H1 (cell line): ENCODE measurements at regions not wholly inside any gene's neighbourhood (a gene's known extent, or its start where the extent isn't known, plus 50 kb on each side); places are given as distances from the start of the nearest gene placed in this dataset.

Experiments
- CTCF ChIA-PET: fragments of 300-600 bp; sonication (Branson Sonifier 250); formaldehyde crosslinking; loops from one replicate; lab custom pipeline; 2021; ENCODE audit not compliant: partially characterized antibody; lab: Charles Lee
- POLR2A ChIA-PET: fragments of 300-600 bp; sonication (Branson Sonifier 250); formaldehyde crosslinking; loops from one replicate; lab custom pipeline; 2021; ENCODE audit warnings: inconsistent platforms; ENCODE audit not compliant: partially characterized antibody; lab: Charles Lee
- DNase-seq, 2 experiments: peaks; one replicate each; pipeline versions ENCODE4 v3.0.0 to v3.0.0-alpha.2; 2010 to 2022; ENCODE audit warnings: low spot score in 2 of 2, low read depth in 1 of 2, mixed read lengths in 1 of 2
- FAIRE-seq: peaks from 2 replicates; lab custom pipeline; 2011; peaks lifted over from hg19 to GRCh38; lab: Jason Lieb, UNC
- H2AFZ ChIP-seq: 2 replicates; pipeline ENCODE4 v1.8.1; 2012; ENCODE audit warnings: low read length, inconsistent platforms
- H2AK5ac ChIP-seq: 2 replicates; pipeline ENCODE4 v1.6.1; 2013; ENCODE audit warnings: low read depth, low read length
- H2BK120ac ChIP-seq: replicated peaks from 2 replicates; pipeline ENCODE3; 2013; ENCODE audit warnings: low read depth, low read length, inconsistent platforms
- H2BK12ac ChIP-seq: 2 replicates; pipeline ENCODE4 v1.6.1; 2013; ENCODE audit warnings: low read depth, low read length
- H2BK15ac ChIP-seq: 2 replicates; pipeline ENCODE4 v1.6.1; 2013; ENCODE audit warnings: low read length
- H2BK20ac ChIP-seq: 2 replicates; pipeline ENCODE4 v1.6.1; 2013; ENCODE audit warnings: low read length
- H2BK5ac ChIP-seq: 2 replicates; pipeline ENCODE4 v1.6.1; 2013; ENCODE audit warnings: low read depth, low read length
- H3K14ac ChIP-seq: 2 replicates; pipeline ENCODE4 v1.6.1; 2013; ENCODE audit warnings: inconsistent platforms; ENCODE audit not compliant: insufficient read length
- H3K18ac ChIP-seq: 2 replicates; pipeline ENCODE4 v1.6.1; 2013; ENCODE audit warnings: low read length; ENCODE audit errors: extremely low read depth
- H3K23ac ChIP-seq: 2 replicates; pipeline ENCODE4 v1.6.1; 2013; ENCODE audit warnings: inconsistent platforms; ENCODE audit not compliant: insufficient read length
- H3K23me2 ChIP-seq: 2 replicates; pipeline ENCODE4 v1.6.1; 2013; ENCODE audit warnings: low read depth, low read length
- H3K27ac ChIP-seq: 2 replicates; pipeline ENCODE4 v1.6.1; 2011; ENCODE audit warnings: low read depth, low read length, inconsistent platforms
- H3K27me3 ChIP-seq, 4 experiments: replicated peaks in 1 of 4; 1 replicate in 1 of 4; 2 replicates in 3 of 4; pipeline versions ENCODE4 v1.6.1 to v1.8.1; 2011 to 2013; ENCODE audit warnings: low read length in 3 of 4, mild to moderate bottlenecking in 3 of 4, inconsistent platforms in 2 of 4, mixed read lengths in 2 of 4, moderate library complexity in 1 of 4; ENCODE audit not compliant: control insufficient read depth in 3 of 4, insufficient read depth in 3 of 4; ENCODE audit errors: extremely low read depth in 1 of 4
- H3K36me3 ChIP-seq, 4 experiments: 2 replicates each; pipeline versions ENCODE4 v1.6.1 to v1.8.1; 2011 to 2013; ENCODE audit warnings: mild to moderate bottlenecking in 4 of 4, low read length in 3 of 4, moderate library complexity in 2 of 4, control low read depth in 1 of 4, inconsistent platforms in 1 of 4; ENCODE audit not compliant: insufficient read depth in 4 of 4, control insufficient read depth in 2 of 4
- H3K4ac ChIP-seq: replicated peaks from 2 replicates; pipeline ENCODE3; 2013; ENCODE audit warnings: low read length, low read depth, mixed read lengths, inconsistent platforms; ENCODE audit not compliant: insufficient read length
- H3K4me1 ChIP-seq, 4 experiments: replicated peaks in 1 of 4; 1 replicate in 1 of 4; 2 replicates in 3 of 4; pipeline versions ENCODE4 v1.6.1 to v1.8.1; 2011 to 2013; ENCODE audit warnings: low read length in 3 of 4, inconsistent platforms in 2 of 4, mixed read lengths in 1 of 4; ENCODE audit not compliant: insufficient read depth in 4 of 4, control insufficient read depth in 3 of 4
- H3K4me2 ChIP-seq, 2 experiments: 2 replicates each; pipeline versions ENCODE4 v1.6.1 to v1.8.1; 2011 to 2013; ENCODE audit warnings: low read depth in 2 of 2, low read length in 2 of 2, control low read depth in 1 of 2, inconsistent platforms in 1 of 2, mild to moderate bottlenecking in 1 of 2; ENCODE audit not compliant: insufficient read depth in 1 of 2
- H3K4me3 ChIP-seq, 4 experiments: fragments of 200-600, 300-600 bp in 1 of 4; sonication (generic), shearing (Covaris generic), sonication (Bioruptor Twin) in 1 of 4; 2 replicates each; pipeline versions ENCODE4 v1.5.1 to v1.8.1; 2011 to 2016; ENCODE audit warnings: low read length in 4 of 4, low read depth in 3 of 4, control low read depth in 2 of 4, inconsistent platforms in 2 of 4, mild to moderate bottlenecking in 2 of 4, mixed read lengths in 1 of 4, moderate library complexity in 1 of 4; ENCODE audit not compliant: insufficient read depth in 2 of 4; ENCODE audit errors: extremely low read depth in 1 of 4
- H3K56ac ChIP-seq: replicated peaks from 2 replicates; pipeline ENCODE3; 2013; ENCODE audit warnings: low read depth, mild to moderate bottlenecking, mixed read lengths, low read length, inconsistent platforms; ENCODE audit not compliant: insufficient read length
- H3K79me1 ChIP-seq: 2 replicates; pipeline ENCODE4 v1.6.1; 2013; ENCODE audit warnings: low read depth, low read length, control low read depth
- H3K79me2 ChIP-seq, 2 experiments: 2 replicates each; pipeline versions ENCODE4 v1.6.1 to v1.8.1; 2012 to 2013; ENCODE audit warnings: low read length in 2 of 2, mild to moderate bottlenecking in 2 of 2, inconsistent platforms in 1 of 2; ENCODE audit not compliant: insufficient read depth in 2 of 2, control insufficient read depth in 1 of 2
- H3K9ac ChIP-seq, 4 experiments: replicated peaks in 1 of 4; 1 replicate in 1 of 4; 2 replicates in 3 of 4; pipeline versions ENCODE4 v1.6.1 to v1.8.1; 2011 to 2013; ENCODE audit warnings: low read depth in 3 of 4, low read length in 3 of 4, control low read depth in 2 of 4, mild to moderate bottlenecking in 2 of 4, moderate library complexity in 2 of 4, inconsistent platforms in 1 of 4; ENCODE audit errors: extremely low read depth in 1 of 4
- H3K9me3 ChIP-seq, 2 experiments: 2 replicates each; pipeline versions ENCODE4 v1.6.1 to v1.8.1; 2012 to 2013; ENCODE audit warnings: mild to moderate bottlenecking in 2 of 2, moderate library complexity in 2 of 2, control low read depth in 1 of 2, inconsistent platforms in 1 of 2, low read depth in 1 of 2, low read length in 1 of 2, mixed read lengths in 1 of 2; ENCODE audit not compliant: insufficient read depth in 2 of 2
- H4K20me1 ChIP-seq, 2 experiments: replicated peaks in 1 of 2; 2 replicates each; pipeline versions ENCODE3 to v1.8.1; 2011 to 2013; ENCODE audit warnings: inconsistent platforms in 2 of 2, low read length in 2 of 2, mild to moderate bottlenecking in 1 of 2; ENCODE audit not compliant: insufficient read depth in 2 of 2, control insufficient read depth in 1 of 2
- H4K5ac ChIP-seq: 2 replicates; pipeline ENCODE4 v1.6.1; 2013; ENCODE audit warnings: low read length, low read depth, mixed read lengths, inconsistent platforms; ENCODE audit not compliant: insufficient read length
- H4K8ac ChIP-seq: 2 replicates; pipeline ENCODE4 v1.8.0; 2013; ENCODE audit warnings: mild to moderate bottlenecking, moderate library complexity, low read length, inconsistent platforms; ENCODE audit not compliant: insufficient read depth; ENCODE audit errors: extremely low read depth
- H4K91ac ChIP-seq: replicated peaks from 2 replicates; pipeline ENCODE3; 2013; ENCODE audit warnings: low read length, mixed read lengths, inconsistent platforms; ENCODE audit not compliant: insufficient read length
- ATF2 ChIP-seq: IDR thresholded peaks from 2 replicates; pipeline ENCODE4 v1.6.1; 2012; ENCODE audit warnings: low read length, inconsistent platforms
- MAX ChIP-seq: IDR thresholded peaks from 2 replicates; pipeline ENCODE4 v1.6.1; 2012; ENCODE audit warnings: inconsistent platforms
- WGBS, 2 experiments: shearing (Covaris generic) in 1 of 2; methylation state at CpG; one replicate each; pipeline versions ENCODE4 v1.1.6 to v1.1.7; 2013 to 2015; ENCODE audit warnings: low lambda C conversion rate in 2 of 2, mixed read lengths in 2 of 2, inconsistent platforms in 1 of 2, low coverage in 1 of 2, missing lambda C conversion rate in 1 of 2; ENCODE audit not compliant: insufficient replicate concordance in 2 of 2, insufficient coverage in 1 of 2, insufficient read length in 1 of 2; ENCODE audit errors: extremely low coverage in 1 of 2, missing lambda C conversion rate in 1 of 2; 5-methylcytosine and 5-hydroxymethylcytosine counted together

GRCh38 chr5:67620424-67621397, 424.1 kb upstream of the CD180 start:
- ChIA-PET CTCF (interaction anchor here (1.1 kb wide), 1 partner anchor 11 kb away, joined by 3 read pairs; no protein-coding TSS in a partner anchor), POLR2A (no interaction called here)
- H2BK120ac ChIP-seq = no peak overlapping the region
- H4K5ac ChIP-seq = no peak overlapping the region
- no peaks in the 10 kb centered on the region for H3K9me3 ChIP-seq
- H3K4ac ChIP-seq = no peak overlapping the region
- no peak overlapping the region for H3K27ac ChIP-seq
- H3K18ac ChIP-seq = no peak overlapping the region
- H3K79me2 ChIP-seq = no peaks in the 10 kb centered on the region
- H3K4me2 ChIP-seq = no peak overlapping the region; a peak in 1 of 4 replicates
- H2AFZ ChIP-seq = peak overlapping the region; percentile 91
- no peak overlapping the region for H2BK5ac ChIP-seq
- no peak overlapping the region for H2BK15ac ChIP-seq
- H3K79me1 ChIP-seq = no peaks in the 10 kb centered on the region
- H3K27me3 ChIP-seq = no peaks in the 10 kb centered on the region
- no peaks in the 10 kb centered on the region for H4K20me1 ChIP-seq
- no peaks in the 10 kb centered on the region for H3K23me2 ChIP-seq
- no peak overlapping the region for H3K4me3 ChIP-seq
- H2BK20ac ChIP-seq = no peak overlapping the region
- no peak overlapping the region for H3K56ac ChIP-seq
- no peak overlapping the region for H3K14ac ChIP-seq
- DNase-seq = no peak
- no peaks in the 10 kb centered on the region for H3K36me3 ChIP-seq
- H4K8ac ChIP-seq = no peak overlapping the region
- H3K9ac ChIP-seq = no peak overlapping the region
- H2BK12ac ChIP-seq = no peak overlapping the region
- H4K91ac ChIP-seq = no peak overlapping the region
- H3K4me1 ChIP-seq = no peaks in the 10 kb centered on the region; a peak in 1 of 7 replicates
- no peak overlapping the region for H2AK5ac ChIP-seq
- WGBS, 2 experiments = 86% methylated on average over 11 of the region's 11 CpGs; no CpG with 5 or more reads in 1 of the 2 experiments
- H3K23ac ChIP-seq = no peak overlapping the region
- FAIRE-seq = no peak
- no peak for TF ChIP-seq MAX
- TF ChIP-seq ATF2 = no peak
